ENCODE measurements at regions not wholly inside any gene's neighbourhood (a gene's known extent, or its start where the extent isn't known, plus 50 kb on each side); places are given as distances from the start of the nearest gene placed in this dataset.

GRCh38 chr4:124530464-124531077, 182.0 kb downstream of the ANKRD50 start:
- no peak for DNase-seq (ENCODE audit: low read depth)

DNA sequence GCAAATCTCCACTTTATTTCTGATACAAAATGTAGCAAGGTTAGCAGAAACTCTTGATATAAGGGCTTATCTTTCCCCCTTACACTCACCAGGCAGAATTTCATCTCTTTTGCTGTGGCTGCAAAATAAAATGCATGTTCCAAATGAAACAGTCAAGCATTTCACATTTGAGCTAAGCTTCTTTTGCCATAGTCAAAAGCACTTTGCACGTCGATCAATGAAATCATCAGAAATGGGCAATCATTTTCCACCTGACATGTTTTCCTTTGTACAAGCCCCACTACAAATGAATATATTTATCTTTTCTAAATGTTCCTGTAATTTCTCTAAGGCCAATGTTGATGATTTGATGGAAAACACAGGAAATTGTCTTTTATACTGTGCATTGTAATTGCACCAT, 178.4 kb downstream of the ANKRD50 start:
- no peak for DNase-seq (ENCODE audit: low read depth)

GRCh38 chr4:124535003-124535402, 177.5 kb downstream of the ANKRD50 start:
- no peak for DNase-seq (ENCODE audit: low read depth)

DNA sequence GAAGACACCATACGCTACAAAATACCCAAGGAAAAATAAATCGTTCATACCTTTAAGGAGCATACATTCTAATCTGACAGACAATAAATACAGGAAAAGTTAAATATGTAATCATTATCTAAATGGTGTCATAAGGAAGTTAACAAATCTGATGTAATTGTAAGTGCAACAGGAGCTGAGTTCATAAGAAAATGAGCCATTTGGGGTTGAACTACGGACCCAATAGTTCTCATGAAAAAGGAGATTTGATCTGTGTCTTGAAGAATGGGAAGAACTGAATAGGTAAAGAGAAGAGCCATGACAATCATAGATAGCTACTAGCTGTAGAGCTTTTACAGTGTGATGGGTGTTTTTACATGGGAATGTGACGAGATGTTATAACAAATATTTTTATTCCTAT, 175.6 kb downstream of the ANKRD50 start:
- DNase-seq (ENCODE audit: low read depth) = no peak

DNA sequence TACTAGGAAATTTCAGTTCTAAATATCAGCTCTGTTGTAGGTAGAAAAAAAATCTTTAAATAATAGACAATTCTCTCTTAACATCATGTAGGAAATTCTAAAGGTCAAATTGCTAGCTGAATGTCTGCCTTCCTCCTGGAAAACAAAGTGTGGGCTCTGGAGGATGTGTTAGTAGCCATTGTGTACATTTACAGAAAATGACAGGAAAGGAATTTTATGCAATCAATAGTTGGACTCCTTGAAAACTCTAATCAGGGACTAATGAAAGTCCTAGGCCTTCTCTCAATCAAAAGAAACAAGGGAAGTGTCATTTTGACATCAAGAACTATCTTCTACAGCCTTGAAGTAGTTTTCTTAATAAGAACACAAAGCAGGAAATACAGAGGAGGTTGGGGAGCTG, 174.6 kb downstream of the ANKRD50 start:
- DNase-seq (ENCODE audit: low read depth) = no peak

DNA sequence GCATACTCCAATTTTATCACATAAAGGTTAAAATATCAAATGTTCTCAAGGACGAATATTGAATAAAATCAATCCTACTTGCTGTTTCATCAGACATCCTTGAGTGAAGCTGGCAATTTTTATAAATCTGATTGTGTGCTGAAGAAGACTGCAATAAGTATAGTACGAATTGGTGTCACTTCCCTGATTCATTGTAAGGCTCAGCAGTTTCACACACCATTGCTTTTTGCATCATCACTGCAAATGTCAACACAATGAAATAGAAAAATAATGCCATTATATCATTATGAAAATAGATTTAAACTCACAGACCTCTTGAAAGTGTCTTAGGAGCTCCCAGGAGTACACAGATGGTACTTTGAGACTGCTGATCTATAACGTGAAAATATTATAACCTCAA, 172.5 kb downstream of the ANKRD50 start:
- no peak for DNase-seq (ENCODE audit: low read depth)

GRCh38 chr4:124541652-124542420, 170.7 kb downstream of the ANKRD50 start:
- no peak for DNase-seq (ENCODE audit: low read depth)

- no peak for DNase-seq (ENCODE audit: low read depth)
Measured at GRCh38 chr4:124555959-124556358, 156.6 kb downstream of the ANKRD50 start.

DNA sequence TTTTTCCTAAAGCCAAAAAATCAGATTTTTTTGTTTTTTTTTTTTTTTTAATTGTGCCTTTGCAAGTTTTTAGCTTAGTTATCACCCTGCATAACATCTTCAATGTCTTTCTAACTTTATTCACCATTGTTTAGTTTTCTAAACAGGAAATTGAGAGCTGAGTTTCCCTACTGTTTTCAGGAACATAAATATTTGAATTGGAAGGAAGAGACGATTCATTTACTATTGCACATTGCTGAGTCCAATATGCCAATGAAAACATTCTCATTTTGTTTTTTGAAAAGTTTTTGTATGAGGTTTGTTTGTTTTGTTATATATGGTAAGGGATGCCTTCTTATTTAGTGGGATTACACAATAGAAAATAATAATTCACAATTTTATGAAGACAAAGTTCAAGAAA, 148.4 kb downstream of the ANKRD50 start:
- DNase-seq (ENCODE audit: low read depth) = no peak

GRCh38 chr4:124565371-124565770, 147.2 kb downstream of the ANKRD50 start:
- no peak for DNase-seq (ENCODE audit: low read depth)

- no peak for DNase-seq (ENCODE audit: low read depth)
Measured at GRCh38 chr4:124566030-124566429, 146.5 kb downstream of the ANKRD50 start.

- no peak for DNase-seq (ENCODE audit: low read depth)
Measured at GRCh38 chr4:124573056-124573455, 139.5 kb downstream of the ANKRD50 start.

DNA sequence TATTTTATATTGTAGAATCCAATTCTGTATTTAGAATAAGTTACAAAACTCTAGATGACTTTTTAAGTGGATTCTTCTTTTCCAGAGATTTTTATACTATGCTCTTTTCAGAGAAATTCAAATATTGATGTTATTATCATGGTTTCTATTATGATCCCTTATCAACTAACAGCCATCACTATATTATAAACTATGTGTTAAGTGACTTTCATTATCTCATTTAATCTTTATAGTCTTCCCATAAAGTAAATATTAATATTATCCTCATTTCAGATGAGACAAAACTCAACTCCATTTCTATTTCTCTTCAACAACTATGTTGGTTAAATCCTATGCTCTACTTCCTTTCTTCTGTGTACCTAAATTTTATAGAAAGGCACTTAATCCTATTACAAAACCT, 132.6 kb downstream of the ANKRD50 start:
- no peak for DNase-seq (ENCODE audit: low read depth)

DNA sequence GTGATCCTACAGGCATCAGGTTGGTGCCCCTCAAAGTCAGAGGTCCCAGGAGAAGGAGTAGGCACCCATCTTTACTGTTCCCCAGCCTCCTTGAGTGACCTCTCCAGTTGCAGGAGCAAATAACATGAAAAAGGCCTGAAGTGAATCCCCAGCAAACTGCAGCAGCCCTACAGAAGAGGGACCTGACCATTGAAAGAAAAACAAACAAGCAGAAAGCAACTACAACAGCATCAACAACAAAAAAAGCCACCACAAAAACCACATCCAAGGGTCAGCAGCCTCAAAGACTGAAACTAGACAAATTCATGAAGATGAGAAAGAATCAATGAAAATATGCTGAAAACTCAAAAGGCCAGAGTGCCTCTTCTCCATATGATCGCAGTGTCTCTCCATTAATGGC, 128.7 kb downstream of the ANKRD50 start:
- no peak for DNase-seq (ENCODE audit: low read depth)

GRCh38 chr4:124589786-124590185, 122.7 kb downstream of the ANKRD50 start:
- no peak for DNase-seq (ENCODE audit: low read depth)

DNA sequence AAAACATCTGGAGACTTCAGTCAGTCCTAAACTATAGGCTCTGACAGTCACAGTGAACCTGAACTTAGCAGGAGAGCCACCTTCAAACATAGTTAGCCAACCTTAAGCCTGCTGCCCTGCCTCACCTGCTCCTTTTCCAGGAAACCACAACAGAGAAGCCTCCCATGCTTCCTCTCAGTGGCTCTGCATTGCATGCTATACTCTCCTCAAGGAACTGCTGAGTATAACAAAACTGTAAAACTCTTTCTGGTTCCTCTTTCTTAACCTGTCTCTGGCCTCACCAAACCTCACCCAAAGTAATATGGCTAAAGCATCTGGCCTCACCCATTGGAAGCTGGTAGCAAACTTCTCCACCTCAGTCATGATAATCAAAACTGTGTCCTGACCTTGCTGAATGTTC, 122.1 kb downstream of the ANKRD50 start:
- DNase-seq (ENCODE audit: low read depth) = no peak

- no peak for DNase-seq (ENCODE audit: low read depth)
Measured at GRCh38 chr4:124591637-124592036, 120.9 kb downstream of the ANKRD50 start.

GRCh38 chr4:124593494-124593893, 119.0 kb downstream of the ANKRD50 start:
- no peak for DNase-seq (ENCODE audit: low read depth)

DNA sequence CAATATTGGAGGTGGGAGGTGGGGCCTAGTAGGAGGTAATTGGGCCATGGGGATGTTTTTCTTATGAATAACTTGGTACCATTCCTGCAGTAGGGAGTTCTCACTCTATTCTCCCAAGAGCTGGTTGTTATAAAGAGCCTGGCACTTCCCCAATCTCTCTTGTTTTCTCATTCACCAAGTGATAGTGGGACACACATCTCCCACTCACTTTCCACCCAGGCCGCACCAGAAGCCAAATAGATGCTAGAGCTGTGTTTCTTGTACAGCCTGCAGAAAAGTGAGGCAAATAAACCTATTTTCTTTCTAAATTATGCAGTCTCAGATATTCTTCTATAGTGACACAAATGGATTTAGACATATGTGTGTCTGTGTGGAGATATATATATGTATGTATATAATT, 117.6 kb downstream of the ANKRD50 start:
- DNase-seq (ENCODE audit: low read depth) = no peak

GRCh38 chr4:124596816-124597215, 115.7 kb downstream of the ANKRD50 start:
- no peak for DNase-seq (ENCODE audit: low read depth)

DNA sequence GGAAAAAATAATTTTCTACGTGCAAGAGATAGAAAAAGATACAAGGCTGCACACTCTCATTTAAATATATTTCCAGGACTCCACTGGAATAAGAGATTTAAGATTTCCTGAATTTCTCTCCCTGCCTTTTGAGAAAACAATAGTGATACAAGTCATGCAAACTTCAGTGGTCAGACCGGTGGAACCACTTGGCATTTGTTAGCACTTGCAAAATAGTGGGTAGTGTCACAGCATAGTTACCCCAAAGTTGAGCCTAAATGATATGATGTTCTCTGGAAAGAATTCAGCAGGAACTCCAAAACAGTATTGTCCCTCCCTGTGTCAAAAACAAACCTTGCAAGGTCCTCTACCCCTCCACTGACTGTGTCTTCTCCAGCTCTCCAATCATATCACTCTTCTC, 102.3 kb downstream of the ANKRD50 start:
- no peak for DNase-seq (ENCODE audit: low read depth)

Measured in activated T-cell treated with anti-CD3 and anti-CD28 coated beads for 1 hour (primary cell).